ENCODE measurements at regions not wholly inside any gene's neighbourhood (a gene's known extent, or its start where the extent isn't known, plus 50 kb on each side); places are given as distances from the start of the nearest gene placed in this dataset.

DNA sequence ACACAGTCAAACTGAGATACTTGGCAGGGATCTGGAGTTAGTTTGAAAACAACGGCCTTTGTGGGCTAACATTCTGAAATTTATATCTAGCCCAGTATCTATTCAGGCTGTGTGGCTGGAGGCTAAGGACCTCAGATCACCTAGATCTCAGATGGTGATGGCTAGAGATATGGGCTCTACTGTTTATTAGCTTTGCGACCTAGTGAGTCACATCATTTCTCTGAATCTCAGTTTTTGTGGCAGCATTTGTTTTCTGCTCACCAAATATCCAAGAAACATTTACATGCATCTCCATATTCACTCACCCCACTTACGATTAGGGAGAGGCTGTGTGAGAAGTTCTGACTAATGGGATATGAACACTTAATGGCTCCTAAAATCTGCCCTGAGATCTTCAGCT, 503.9 kb downstream of the KIF20B start:
- no peak for TF ChIP-seq POLR2A (IDR thresholded peaks at IDR 0.05)
- TF ChIP-seq, protein P1, sequence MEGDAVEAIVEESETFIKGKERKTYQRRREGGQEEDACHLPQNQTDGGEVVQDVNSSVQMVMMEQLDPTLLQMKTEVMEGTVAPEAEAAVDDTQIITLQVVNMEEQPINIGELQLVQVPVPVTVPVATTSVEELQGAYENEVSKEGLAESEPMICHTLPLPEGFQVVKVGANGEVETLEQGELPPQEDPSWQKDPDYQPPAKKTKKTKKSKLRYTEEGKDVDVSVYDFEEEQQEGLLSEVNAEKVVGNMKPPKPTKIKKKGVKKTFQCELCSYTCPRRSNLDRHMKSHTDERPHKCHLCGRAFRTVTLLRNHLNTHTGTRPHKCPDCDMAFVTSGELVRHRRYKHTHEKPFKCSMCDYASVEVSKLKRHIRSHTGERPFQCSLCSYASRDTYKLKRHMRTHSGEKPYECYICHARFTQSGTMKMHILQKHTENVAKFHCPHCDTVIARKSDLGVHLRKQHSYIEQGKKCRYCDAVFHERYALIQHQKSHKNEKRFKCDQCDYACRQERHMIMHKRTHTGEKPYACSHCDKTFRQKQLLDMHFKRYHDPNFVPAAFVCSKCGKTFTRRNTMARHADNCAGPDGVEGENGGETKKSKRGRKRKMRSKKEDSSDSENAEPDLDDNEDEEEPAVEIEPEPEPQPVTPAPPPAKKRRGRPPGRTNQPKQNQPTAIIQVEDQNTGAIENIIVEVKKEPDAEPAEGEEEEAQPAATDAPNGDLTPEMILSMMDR (IDR thresholded peaks at IDR 0.05), result no peak

Measured in adrenal gland (tissue), 5 donors.